ENCODE measurements at regions not wholly inside any gene's neighbourhood (a gene's known extent, or its start where the extent isn't known, plus 50 kb on each side); places are given as distances from the start of the nearest gene placed in this dataset.

DNA sequence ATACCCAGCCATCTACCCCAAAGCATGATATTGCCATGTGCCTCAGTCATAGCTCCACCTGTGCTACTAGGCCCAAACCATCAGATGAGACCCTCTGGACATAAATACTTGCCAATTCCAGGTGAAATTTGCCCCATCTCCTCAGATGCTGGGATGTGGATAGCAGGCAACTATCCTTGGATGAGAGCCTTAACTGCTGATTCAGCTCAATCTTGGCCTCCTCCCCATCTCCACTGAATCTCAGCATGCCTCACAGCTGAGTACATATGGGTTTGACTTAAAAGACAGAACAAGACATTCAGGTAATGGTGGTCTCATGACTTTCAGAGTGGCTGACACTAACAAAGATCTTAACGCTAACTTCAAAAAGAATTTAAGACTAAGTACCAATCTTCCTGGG, 50.8 kb upstream of the KLHL13 start:
- DNase-seq: no peak
- intact Hi-C loops (cut with DNase I): no loop called here

DNA sequence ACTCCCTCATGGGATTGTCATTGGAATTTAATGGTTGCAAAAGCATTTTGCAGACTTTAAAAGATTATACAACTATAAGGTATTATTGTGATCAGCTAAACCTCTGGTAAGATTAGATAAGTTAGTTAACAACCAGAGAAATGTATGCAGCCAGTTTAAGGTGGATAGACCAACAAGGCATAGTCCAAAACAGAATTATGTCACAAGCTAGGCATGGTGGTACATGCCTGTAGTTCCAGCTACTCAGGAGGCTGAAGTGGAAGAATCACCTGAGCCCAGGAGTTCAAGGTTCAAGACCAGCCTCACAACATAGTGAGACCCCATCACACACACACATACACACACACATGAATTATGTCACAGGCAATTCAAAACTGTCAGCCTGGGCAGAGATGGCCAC, 54.7 kb upstream of the KLHL13 start:
- intact Hi-C loops (cut with DNase I): no loop called here
- no peak for DNase-seq

DNA sequence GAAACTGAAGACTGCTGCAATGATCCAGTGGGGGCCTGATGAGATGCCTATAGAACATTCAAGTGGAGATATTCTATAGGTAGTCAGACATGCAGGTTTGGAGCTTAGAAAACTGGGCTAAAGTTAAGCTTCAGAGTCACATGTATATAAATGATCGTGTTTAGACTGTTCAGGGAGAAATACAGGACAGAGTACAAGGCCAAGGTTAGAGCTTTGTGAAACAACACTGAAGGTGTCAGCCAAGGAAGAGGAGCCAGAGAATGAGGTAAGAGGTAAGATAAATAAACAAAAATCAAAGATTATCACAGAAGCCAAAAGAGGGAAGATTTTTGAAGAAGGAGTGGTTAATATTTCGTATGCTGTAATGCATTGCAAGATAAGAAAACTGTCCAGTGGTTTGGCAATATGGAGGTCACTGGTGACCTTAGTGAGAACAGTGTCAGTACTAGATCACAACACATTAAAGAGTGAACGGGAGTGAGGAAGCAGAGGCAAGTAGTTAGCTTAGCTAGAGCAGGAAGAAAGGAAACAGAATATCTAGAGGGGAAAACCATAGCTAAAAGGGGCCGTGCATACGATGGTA, 58.0 kb upstream of the KLHL13 start:
- intact Hi-C loops (cut with DNase I): no loop called here
- no peak for DNase-seq

DNA sequence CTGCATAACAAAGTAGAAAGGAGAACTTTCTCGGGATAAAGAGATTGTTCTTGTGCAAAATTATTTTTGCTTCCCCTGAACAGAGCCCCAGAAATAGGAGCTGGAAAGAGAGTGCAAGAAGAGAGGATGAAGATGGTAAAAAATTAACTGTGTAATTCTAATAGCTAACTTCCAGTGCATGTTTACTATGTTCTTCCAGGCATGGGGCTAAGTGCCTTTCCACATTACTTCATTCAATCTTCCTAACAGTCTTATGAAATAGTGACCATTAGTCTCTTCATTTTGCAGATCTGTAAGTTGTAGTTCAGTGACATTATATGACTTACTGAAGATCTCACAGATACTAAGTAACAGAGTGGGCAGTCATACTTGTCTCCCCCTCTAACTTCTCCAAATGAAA, 61.1 kb upstream of the KLHL13 start:
- no peak for DNase-seq
- intact Hi-C loops (cut with DNase I): no loop called here

DNA sequence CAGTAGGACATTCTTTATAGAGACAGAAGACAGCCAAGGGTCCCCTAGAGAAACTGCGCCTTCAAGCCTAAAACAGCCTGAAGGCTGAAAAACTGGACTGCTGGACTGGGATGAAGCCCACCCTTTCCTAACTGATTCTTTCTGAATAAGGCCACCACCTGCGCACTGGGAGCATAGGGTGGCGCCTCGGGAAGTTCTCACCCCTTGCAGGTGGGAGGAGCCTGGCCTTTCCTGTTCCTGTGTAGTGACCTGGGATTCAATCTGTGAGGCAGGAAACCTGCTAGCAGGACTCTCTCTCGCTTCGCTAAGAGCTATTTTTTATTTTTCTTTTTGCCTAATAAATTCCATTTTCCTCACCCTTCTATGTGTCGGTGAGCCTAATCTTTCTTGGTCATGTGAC, 61.8 kb upstream of the KLHL13 start:
- intact Hi-C loops (cut with DNase I): no loop called here
- no peak for DNase-seq

DNA sequence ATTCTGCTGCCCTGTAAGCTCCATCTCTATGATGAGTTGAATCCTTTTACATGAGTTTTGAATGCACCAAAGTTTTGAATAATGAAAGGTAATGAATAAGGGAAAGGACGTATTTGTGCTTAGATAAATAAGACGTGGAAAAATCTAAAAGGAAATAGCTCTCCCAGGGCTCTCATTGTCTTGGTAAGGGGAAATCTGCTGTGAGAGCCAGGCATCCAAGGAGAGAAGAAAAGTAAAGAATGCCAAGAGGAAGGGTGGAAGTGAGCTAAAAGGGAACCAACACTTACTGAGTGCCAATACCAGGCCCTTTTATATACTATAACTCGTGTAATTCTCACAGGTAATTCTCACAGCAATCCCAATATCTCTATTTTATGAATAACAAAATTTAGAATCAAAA, 62.6 kb upstream of the KLHL13 start:
- intact Hi-C loops (cut with DNase I): no loop called here
- DNase-seq: no peak

DNA sequence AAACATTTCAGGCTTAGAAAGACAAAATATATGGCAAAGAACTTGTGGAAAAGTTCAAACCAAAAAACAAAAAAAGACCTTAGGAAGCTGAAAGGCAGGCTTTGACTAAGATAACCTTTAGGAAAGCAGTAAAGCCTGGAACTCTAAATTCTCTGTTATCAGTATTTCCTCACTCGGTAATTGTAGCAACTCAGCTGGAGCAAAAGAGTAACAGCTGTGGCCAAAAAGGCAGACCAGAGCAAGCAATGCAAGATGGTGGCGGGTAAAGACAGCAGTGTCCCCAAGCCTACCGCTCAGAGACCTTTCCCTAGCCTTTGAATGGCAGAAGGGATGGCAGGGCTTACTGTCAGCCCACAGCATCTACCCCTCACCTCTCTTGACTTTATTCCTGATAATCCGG, 63.1 kb upstream of the KLHL13 start:
- intact Hi-C loops (cut with DNase I): no loop called here

DNA sequence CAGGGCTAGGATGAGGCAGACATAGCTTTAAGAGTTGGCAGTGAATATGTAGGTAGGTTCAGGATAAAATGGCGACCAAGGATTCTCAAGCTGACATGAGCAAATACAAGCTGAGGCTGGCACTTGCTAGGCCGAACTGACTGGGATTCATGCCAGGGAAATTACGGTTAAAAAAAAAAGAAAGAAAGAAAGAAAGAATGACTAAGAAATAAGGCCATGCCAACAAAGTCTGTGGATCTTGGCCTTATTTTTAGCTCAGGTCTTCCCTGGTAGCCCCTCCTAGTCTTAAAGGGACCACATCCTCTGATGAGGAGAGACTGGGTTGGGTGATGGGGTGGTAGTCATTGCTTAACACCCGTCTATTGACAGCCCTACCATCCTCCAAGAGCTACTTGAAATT, 64.4 kb upstream of the KLHL13 start:
- intact Hi-C loops (cut with DNase I): no loop called here
- no peak for DNase-seq

More for the DNA sequence above, 63.1 kb upstream of the KLHL13 start:
- DNase-seq: no peak

DNA sequence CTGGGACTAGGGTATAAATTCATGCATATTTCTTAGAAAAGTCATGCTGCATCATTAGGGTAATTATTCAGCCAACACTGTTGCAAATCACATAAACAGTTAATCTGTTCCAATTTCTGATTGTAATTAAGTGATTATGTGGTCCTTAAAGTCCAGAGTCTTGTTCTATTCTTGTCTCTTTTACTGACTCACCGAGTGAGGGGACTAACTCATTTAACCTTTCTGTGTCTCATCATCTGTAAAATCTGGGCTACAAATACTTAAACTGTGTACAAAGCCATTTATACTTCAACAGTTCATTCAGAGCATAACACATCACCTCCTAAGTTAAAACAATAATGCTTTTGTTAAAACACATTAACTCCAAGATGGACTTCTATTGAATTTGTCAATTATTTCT, 65.4 kb upstream of the KLHL13 start:
- intact Hi-C loops (cut with DNase I): no loop called here
- no peak for DNase-seq

DNA sequence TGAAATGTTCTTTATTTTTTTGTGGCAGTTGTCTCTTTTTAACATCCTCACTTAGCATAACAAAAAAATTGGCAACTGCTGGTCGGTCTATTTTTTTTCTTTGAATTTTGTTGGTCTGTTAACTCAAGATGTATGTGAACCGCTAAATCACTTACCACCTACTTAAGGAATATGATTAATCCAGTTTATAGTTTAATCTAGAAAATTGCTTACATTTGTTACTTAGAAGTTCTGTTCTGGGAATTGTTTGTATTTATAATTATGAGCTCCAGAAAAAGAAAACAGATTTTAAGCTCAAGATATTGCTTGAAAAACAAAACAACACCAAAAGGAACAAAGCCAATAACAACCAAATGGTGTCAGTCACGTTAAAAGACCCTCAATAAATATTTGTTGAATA, 66.1 kb upstream of the KLHL13 start:
- no peak for DNase-seq
- intact Hi-C loops (cut with DNase I): no loop called here

DNA sequence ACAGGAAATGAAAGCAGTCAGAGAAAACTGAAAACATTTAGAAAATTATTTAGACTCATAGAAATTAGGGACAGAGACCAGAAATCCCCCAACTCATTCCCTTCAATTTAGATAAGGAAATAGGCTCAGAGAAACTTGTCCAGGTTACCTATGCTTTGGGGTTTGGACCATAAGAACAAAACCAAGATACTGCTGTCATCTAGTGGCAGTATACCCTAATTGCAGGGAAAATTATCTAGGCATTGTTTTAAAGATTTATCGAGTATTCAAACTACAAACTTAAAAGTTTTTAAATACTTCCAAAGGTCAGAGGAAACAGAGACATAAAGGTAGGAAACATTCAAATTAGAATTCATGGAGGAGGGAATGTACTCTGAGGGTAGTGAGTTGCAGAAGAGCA, 67.0 kb upstream of the KLHL13 start:
- no peak for DNase-seq
- intact Hi-C loops (cut with DNase I): no loop called here

DNA sequence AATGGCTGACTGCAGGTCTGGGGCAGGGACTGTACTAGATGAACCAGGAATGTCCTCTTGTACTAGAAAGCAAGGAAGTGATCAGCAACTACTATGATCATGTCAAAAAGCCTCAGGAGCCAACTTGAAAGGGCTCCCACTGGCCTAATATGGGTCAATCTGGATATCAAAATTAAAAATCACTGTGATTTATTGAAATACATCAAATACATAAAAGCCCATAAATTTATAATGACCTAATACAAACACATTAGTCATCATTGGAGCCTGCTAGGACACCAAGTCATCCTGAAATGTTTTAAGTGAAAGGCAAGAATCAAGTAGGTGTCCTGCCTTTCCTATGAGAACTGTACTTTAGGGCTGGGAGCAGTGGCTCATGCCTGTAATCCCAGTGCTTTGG, 70.5 kb upstream of the KLHL13 start:
- no peak for DNase-seq
- intact Hi-C loops (cut with DNase I): no loop called here

DNA sequence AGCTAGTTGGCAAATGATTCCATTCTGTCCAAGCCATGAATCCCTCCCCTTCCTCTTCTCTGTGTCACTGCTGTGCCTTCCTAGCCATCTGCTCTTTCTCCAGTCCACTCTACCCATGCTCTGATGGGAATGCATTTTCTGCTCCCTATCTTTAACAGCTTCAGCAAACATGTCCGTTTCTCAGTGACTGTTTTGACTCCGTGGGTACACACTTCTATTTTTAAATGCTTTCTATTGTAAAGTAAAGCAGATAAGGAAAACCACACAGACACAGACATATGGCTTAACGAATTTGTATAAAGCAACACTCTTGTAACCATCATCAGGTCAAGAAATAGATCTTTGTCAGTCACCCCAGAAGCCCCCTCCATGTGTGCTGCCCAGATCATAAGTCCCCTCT, 72.4 kb upstream of the KLHL13 start:
- intact Hi-C loops (cut with DNase I): no loop called here
- DNase-seq: no peak

DNA sequence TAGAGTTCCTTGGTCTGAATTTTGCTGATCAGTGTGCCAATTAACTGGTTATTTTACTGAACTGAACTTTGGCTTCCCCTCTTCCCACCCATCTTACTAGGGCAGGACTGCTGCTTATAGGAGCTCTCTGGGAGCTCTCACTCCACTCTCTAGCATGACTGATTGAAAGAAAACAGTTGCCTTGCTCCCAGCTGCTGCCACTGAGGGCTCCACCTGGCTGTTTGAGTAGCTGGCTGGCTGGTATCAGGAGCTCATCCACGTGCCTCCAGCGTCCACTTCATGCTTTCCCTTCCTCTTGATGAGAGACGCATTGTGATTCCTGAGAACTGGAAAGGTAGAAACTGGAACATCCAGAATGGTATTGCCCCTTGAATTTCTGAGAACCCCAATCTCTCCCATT, 73.0 kb upstream of the KLHL13 start:
- DNase-seq: no peak
- intact Hi-C loops (cut with DNase I): no loop called here

DNA sequence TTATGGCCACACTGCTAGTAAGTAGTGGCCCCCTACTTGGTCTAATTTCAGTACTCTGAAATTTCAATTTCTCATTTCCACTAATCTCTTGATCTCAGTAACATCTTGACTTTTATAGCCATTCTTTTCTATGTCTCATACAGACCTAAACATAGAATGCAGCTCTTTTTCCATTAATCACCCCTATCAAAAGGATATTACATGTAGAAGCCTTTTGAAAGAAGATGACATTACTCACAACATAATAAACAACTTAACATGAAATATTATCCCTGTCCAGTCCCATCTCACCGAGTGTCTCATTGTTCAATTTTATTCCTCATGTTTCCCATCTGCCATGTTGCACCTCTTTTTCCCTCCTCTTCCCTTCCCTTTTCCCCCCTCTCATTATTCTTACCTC, 81.1 kb upstream of the KLHL13 start:
- intact Hi-C loops (cut with DNase I): no loop called here
- no peak for DNase-seq

DNA sequence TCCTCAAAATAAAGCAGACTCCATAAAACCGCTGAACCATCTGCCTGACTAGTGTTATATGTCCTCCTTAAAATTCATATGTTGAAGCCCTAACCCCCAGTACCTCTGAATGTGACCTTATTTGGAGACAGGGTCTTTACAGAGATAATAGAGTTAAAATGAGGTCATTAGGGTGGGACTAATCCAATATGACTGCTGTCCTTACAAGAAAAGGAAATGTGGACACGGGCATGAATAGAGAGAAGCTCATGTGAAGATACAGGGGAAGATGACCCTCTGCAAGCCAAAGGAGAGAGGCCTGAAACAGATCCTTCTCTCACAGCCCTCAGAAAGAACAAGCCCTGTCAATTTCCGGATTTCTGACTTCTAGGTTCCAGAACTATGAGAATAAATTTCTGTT, 82.0 kb upstream of the KLHL13 start:
- no peak for DNase-seq
- intact Hi-C loops (cut with DNase I): no loop called here

DNA sequence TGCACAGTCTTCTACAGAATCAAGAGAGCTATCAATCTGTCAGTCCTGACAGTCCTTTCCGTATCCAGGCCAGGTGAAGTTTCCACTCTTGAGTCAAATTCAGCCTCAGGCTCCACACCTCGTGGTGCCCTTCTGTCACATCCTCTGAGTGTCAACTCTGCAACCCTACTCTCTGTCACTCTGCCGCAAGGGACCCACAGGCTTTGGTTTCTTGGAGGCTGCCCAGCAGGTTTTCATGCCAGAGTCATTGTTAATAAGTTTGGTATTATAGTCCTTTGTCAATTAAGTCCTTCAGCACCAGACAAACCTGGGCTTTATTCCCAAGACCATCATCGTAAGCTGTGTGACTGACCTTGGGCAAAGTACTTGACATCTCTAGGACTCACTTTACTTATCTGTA, 83.4 kb upstream of the KLHL13 start:
- no peak for DNase-seq
- intact Hi-C loops (cut with DNase I): no loop called here

DNA sequence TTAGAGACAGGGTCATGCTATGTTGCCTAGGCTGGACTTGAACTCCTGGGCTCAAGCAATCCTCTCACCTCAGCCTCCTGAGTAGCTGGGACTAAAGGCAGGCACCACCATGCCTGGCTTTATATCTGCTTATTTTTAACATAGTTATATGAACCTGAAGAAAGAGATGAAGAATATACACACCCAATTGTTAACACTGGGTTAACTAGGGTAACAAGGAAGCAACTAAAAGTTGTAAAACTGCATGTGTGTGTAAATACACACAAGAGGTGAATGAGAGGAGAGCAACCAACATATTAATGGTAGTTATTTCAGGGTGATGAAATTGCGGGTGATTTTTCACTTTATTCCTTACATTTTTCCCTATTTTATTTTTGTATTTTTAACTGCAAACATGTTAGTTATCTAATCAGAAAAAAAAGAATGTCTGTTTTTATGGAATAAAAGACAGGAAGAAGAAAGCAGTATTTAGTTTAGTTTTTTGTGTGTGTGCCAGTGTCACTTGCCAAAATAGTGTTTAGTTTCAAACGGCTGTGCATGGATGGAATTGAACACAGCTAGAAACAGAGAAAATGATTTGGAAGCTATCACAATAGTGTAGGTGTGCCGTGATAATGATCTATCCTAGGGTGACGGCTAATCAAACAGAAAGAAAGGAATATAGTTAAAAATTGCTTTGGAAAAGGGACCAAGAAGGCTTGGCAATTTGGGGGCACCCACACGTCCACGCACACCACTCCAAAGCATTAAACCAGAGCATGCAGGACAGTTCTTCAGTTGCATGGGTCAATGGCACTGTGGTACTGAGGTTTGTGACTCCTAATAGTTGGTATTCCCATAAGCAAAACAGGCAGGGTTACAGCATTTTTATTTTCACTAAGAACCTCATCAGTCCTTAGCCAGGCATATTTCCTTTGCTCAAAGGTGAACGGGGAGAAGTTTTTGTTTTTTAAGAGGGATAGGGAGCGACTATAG, 89.1 kb upstream of the KLHL13 start:
- DNase-seq: no peak
- intact Hi-C loops (cut with DNase I): no loop called here

DNA sequence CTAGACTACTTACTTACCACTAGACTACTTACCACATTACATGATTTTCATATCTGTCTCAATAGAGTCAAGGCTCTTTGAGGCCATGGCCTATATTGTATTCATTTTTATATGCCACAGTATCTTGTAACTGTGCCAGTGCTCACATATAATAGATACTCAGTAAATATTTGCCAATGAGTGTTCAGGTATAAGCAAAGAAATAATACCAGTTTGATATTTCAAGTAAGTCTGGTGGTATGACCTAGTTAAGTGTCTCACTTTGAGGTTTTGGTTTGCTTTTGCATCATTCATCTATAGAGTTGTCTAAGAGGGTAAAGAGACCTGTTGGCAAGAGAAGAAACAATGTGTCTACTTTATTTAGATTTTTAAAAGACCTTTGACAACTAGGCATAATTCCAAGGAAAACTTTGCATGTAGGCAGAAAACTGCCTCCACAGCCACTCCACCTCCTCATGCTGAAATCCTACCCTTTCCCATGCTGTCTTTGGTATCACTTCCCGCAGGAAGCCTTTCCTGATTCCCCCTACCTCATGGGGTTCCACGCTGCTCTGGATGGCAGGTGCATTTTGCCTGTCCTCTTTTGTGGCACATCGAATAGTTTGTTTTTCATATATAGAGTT, 91.3 kb upstream of the KLHL13 start:
- DNase-seq: no peak
- intact Hi-C loops (cut with DNase I): no loop called here

DNA sequence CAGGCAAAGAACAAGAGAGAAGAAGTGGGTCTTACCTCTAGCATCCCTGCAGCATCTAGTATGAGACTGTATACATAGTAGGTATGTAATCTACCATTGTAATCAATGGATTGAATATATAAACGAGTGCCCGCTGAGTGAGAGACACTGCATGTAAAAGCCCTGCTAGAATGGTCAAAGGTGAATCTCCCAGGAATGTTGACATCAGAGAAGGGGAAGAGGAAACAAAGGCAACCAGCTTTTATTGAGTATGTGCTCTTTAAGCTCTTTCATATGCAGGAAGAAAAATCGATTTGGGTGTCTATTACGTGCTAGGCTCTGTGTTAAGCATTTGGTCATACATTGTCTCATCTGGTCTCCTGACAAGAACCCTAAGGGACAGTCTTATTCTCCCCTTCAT, 91.9 kb upstream of the KLHL13 start:
- intact Hi-C loops (cut with DNase I): no loop called here

More for the DNA sequence above, 91.9 kb upstream of the KLHL13 start:
- DNase-seq: no peak
